GM19452 (cell line): ENCODE measurements at regions not wholly inside any gene's neighbourhood (a gene's known extent, or its start where the extent isn't known, plus 50 kb on each side); places are given as distances from the start of the nearest gene placed in this dataset.

ENCODE experiments used
- ATAC-seq: cut with Tn5 transposase; IDR thresholded peaks from one replicate; pipeline ENCODE4 v1.9.1; 2021; ENCODE audit not compliant: unreplicated experiment

DNA sequence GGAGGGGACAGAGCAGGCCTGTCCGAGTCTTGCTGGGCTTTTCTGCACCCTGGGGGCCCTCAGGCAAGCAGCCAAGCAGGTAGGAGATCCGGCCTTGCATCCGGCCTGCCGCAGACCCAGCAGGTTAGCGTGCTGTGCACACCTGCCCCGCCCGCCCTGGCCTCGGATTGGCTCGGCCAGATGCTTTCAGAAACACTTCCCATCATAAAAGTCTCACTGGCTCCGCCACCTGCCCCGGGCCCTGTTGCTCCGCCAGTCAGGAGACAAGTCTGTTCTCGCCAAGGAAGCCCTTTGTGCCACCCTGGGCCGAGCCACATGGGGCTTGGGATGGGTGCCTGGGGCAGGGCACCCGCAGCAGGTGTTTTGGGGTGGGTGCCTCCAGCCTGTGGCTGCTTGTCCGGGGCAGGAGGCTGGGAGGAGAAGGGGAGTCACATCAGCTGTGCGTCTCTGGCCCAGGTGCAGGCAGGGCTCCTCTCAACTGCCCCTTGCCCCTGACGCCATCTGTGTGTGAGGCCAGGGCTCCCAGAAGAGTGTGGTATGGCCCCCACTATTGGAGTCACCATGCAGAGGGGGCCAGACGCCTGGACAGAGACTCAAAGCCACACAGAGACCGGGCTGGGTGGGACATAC, 228.2 kb upstream of the GSE1 start:
- no peak for ATAC-seq

DNA sequence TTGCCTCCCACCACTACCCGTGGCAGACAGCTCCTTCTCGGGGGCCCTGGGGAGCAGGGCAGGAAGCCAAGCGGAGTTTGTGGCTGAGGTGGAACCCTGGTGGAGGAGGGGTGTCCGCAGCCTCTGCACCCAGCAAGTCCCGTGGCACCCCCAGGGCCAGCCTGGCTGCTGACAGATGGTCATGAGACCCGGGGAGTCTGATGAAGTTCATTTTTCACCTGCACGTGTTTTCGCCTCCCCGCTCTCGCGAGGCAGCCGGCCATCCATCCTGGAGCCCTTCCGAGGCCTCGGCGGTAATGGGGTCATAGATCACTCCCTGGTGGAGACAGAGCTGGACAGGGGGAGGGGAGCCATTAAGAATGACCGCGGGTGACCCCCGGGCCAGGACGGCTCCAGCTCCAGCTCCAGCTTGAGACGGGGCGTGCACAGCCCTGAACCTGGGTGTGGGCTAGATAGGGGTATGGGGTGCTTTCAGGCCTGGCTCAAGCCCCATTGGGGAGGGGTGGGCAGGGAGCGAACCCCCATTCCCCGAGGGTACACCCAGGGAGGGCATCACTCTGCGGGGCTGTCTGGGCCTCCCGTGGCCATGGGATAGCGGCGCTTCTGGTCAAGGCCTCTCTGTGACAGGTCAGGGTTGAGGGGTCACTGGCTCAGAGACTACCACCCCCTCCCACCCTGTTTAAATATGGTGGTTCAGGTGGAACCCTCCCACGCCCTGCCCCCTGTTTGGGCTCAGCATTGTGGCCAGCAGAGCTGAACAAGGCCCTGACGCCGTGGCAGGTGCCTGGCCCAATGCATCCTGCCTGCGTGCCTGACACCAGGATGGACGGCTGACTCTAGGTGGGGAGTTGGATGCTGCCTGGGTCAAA, 227.4 kb upstream of the GSE1 start:
- no peak for ATAC-seq

DNA sequence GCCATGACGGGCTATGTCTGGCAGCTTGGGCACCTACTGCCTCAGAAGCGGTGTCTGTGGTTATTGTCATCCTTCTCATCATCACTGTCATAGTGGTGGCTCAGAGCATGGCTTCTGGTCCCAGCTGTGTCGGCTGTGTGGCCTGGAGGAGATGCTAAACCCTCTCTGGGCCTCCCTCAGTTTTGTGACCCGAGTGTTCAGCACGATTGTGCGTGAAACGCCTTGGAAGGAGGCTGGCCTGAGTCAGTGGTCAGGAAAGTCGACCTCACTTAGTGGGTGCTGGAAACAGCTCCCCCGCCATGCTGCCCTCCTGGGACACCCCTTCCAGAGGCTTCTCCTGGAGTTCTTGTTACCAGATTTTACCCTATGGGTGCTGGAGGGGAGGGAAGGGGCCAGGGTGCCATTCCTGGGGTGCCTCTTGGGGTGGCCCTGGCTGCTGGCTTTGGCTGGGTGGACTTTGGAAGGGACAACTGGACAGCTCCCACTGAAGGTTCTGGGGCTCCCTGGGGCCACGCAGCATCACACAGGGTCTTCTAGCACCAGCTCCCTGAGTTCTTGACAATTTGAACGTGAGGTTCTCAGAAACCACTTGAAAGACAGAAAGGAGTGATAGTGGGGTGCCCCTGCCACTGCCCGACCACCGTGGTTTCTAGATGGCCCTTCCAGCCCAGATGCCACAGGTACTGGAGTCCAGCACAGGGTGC, 226.5 kb upstream of the GSE1 start:
- no peak for ATAC-seq

DNA sequence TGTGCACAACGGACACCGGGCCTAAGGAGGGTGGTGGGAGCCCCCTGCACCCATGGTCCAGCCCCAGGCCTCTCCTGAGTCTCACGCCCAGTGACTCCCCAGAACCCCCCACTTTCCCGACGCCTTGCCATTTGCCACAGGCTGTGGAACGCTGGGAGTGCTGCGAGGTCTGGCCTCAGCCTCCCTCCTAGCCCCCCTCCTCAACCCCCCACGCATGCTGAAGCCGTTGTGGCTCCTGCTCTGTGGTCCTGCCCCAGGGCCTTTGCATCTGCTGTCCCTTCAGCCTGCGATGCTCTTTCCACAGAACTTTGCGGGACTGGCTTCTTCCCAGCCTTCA, 226.0 kb upstream of the GSE1 start:
- ATAC-seq, result no peak

DNA sequence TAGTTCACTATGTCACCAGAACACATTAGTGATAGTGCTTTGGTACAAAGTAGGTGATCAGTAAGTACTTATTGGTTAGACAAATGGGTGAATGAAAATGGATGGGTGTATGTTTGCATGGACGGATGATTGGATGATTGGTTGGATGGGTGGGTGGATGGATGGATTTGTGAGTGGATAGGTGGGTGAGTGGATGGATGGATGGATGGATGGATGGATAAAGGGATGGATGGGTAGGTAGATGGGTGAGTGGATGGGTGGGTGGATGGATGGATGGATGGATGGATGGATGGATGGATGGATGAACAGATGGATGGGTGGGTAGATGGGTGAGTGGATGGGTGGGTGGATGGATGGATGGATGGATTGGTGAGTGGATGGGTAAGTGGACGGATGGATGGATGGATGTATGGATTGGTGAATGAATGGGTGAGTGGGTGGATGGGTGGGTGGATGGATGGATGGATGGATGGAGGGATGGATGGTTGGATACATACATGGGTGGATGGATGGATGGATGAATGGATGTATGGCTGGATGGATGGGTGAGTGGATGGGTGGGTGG, 225.3 kb upstream of the GSE1 start:
- ATAC-seq, result no peak

DNA sequence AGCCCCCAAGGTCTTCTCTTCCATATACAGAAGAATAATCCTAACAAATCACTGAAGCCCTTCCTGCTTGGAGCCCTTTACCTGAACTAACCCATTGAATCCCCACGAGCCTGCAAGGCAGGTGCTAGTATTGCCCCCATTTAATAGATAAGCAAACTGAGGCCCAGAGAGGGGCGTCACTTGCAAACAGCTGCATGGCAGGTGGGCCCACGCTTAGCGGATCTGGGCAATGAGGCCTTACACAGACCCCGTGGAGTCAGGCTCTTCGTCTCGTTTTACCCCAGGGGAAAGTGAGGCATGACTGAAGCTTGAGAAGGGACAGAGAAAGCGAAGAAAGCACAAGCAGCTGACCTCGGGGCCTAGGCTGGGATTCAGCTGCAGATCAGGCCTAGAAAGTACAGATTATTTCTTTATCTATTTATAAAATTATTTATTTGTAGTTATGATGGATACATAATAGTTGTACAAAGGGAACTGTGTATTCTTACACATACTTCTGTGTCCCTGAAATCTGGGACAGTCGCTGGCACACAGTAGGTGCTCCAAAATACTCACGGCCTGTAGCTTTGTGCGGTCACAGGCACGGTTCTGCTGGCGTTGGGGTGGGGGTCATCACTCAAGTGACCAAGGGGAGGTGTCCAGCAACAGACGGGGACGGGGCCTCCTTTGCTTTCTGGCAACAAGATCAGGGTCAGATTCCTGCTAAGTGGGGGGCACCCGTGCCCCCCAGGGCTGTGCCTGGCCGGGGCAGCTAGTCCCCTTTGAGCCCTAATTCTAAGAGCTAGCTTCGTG, 223.2 kb upstream of the GSE1 start:
- ATAC-seq, result no peak

DNA sequence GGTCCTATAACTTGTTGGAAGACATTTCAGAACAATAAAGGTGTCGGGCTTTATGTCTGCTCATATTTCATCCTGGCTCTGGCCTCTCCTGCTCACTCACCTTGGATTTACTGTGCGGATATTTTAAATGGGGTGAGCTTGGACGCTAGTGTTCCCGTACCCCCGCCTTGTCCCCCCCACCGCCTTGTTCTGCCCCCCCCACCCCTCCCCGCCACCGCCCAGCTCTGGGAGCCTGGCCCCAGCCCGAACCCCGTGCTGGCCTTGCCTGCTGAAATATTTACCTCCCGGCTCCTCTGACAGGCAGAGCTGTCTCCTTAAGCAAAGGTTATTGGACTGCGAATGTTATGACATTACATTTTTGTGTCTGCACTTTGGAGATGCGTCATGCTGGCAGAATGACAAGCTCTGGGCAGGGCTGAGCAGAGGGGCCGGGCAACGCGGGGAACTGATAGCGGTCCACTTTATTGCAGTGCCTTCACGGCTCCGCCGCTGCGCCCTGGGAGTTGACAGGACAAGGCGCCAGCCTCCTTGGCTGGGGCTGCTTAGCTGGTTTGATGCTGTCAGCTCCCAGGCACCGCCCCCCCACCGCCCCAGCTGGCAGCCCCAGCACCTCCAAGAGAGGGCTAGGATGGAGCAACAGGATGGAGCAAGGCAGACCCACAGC, 222.5 kb upstream of the GSE1 start:
- ATAC-seq, result no peak

DNA sequence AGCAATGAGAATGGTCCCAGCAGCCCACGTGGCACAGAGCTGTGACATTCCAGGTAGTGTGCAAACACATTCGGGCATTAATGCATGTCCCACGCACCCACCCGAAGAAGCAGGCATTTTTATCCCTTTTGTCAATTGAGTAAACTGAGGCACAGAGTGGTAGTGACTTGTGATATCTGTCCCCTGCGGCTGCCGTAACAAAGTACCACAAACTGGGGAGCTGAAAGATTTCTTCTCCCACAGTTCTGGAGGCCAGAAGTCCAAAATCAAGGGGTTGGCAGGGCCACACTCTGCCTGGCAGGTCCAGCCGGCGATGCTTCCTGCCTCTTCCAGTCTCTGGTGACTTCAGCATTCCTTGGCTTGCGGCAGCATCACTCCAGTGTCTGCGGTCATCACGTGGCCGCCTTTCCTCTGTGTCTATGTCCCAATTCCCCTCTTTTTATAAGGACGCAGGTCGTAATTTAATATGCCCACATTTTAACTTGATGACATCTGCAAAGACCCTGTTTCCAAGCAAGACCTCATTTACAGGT, 221.9 kb upstream of the GSE1 start:
- no peak for ATAC-seq

DNA sequence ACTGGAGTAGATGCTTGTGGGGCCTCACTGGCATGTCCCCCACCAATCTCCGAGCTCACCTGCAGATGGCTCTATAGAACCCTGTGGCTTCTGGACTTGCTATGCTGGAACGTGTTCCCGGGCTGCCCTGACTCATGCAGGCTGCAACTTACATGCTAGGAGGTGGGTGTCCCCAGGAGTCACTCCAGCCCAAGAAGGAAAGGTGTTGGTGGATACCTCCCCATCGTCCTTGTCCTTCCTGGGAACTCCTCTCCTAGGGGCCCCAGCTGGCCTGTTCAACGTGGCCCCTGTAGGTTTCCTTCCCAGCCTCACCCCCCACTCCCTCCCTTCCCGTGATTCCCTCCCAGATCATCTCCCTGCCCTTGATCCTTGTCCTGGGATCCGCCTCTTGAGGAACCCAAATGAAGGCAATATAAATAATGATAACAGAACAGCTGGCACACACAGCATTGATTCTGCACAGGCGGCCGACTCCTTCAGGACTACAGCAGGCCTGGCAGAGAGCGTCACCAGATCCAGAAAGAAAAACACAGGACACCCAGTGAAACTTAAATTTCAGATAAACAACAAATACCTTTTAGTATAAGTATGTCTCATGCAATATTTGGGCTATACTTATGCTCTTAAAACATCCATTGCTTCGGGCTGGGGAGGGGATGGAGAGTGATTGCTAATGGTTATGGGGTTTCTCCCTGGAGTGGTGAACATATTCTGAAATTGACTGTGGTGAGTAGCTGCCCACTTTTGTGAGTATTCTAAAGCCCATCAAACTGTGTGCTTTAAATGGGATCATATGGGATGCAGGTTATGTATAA, 221.1 kb upstream of the GSE1 start:
- ATAC-seq, result no peak

DNA sequence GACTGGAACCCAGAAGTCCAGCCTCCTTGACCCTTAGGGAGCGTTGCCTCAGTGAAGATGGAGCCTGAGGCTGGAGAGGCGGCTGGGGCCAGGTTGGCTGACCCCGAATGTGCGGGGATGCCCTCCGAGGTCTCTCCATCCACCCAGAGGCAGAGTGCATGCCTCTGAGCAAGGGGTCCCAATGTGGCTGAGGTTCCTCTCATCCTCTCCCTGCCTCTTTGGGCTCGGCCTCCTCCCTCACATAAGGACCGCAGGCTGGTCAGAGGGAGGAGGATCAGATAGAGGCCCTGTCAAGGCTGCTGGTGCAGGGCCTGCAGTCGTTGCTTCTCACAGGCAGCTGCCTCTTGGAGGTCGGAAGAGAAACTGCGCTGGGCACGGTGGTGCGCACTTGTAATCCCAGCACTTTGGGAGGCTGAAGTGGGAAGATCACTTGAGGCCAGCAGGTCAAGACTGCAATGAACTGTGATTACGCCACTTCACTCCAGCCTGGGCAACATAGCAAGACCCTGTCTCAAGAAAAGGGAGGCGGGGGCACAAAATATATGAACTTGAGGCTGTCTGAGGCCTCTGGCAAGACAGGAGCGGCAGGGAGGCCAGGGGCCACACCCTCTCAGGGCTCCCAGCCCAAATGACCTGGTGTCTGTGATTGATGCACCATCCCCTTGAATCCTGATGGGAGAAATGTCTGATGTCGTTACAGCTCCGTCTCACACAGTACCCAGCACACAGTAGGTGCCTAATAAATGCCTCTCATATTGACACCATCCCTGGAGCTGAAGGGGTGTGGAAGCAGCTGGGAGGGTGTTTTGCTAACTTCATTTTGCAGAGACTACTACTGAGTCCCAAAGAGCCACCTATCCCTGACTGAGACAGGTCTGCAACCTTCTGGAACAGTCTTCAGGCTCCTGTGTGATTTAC, 220.1 kb upstream of the GSE1 start:
- ATAC-seq, result no peak

DNA sequence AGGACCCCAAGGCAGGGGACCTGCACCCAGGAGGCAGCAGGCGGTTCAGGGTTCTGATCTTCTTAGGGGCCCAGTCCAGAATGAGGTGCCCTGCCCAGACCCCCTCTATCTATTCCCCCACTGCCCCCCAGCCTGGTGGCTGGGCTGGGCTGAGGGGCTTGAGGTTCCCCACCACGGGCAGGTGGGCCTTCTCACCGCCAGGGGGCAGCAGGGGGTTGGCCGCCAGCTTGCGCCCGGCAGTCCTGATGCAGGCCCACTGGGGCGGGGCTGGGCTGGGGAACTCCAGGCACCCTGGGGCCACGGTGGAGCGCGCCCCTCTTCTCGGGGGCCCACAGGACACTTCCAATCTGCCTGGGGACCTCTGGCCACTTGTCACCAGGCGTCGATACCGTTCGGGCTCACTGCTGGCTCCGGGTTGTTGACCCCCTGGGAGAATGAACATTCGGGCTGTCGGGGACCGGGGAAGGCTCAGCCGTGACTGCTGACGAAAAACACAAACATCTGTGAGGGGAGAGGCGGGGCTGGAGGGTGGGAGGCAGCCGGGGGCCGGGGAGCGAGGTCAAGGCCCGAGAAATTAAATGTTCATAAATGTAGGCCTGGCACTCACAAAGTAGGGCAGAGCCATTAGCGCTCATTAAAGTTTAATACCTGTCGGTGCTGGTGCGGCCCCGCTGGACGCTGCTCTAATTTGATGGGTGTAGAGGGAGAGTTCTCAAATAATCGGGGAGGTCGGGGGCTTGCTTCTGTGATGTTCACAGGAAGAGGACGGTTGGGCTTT, 219.3 kb upstream of the GSE1 start:
- ATAC-seq, result no peak

DNA sequence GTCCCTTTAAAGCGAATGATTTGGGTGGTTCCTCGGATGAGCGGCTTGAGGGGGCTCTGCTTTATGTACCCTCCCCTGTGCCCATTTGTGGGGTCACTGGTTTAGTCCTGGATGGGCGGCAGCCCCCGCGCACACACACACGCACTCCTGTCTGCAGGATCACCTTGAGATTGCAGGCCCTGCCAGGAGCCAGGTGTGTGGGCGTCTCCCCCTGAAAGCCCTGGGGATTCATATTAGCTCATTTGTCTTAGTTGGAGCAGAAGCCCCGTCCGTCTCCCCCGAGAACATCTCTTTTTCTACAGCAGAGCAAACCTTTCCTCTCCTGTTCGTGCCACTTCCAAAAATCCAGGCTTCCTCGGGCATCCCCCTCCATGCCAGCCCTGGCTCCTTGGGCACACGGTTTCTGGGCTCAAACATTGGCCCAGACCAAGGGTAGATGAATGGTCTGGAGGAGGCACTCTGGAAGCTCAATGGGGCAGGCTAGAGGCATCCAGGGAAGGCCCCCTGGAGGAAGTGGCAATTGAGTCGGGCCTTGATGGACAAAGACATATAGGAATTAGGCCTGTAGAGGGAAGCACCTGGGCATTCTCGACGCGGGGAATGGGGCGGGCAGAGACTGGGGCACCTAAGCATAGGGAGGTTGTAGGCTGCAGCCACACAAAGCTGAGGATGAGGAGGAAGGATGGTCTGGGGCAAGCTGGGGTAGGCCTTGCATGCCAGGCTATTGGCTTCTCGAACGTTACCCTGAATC, 218.5 kb upstream of the GSE1 start:
- ATAC-seq, result no peak

DNA sequence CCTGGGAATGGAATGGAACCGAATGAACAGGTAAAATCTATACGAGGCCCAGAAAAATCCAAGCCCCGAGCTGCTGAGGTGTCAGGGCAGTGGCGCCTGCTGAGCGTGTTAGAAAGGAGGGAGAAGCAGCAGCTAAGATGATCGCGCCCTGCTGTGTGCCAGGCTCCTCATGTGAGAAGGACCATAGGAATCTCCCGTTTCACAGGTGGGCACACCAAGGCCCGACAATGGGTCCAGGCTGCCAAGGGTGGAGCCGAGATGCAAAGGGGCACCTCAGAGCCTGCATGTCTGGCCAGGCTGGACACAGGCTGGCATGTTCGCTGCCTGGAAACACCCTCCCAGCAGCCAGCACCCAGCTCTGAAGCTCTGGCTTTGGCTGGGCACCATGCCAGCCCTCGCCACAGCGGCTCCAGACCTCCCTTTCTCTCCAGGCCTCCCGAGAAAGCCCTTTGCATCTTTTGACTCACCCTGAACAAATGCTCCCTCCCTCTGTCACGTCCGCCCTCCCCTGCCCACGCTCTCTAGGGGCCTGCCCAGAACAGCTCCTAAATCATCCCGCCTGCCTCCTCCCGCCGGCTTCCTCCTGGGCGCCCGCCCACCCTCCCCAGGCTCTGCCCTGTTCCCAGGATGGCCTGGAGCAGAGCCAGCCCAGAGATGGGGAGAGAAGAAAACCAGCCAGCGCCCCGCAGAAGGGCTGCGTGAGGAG, 217.8 kb upstream of the GSE1 start:
- ATAC-seq, result no peak

DNA sequence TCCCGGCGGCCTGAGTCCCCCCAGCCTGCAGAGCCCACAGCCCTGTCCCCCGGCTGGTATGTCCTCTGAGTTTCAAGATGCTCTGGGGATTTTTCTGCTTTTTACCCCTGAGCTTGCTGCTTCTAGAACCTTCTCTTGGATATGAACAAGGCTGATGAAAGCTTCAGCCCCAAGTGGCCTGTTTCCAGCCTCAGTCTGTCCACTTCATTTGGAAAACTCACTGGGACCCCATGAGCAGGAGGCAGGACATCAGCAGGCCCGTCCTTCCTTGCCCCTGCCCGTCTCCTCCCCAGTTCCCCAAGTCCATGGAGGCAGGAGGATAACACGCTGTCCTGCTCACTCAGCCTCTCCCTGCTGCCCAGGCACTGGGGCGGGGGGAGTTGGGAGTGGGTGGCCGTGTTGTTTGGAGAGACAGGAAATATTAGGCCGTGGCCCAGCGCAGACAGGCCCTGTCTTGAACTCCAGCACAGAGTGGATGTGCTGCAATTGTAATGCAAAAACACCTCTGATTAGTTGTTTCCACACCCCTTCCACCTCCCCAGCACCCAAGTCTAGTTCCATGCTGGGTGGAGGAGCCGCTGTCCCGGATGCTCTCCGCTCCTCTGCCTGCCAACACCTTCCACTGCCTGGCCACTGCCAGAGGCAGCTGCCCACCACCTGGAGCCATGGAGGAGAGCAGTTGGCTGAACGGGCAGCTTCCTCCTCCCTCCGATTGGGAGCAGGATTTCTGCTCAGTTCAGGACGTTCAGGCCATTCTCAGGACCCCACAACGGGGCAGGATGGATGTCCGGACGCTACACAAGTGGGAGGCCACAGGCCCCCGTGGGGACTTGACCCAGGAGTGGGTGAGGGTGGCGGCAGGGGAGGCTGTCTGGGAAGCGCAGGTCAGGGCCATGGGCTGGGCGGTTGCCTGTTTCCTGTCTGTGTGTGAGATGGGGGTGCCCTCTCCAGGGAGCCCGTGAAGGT, 216.9 kb upstream of the GSE1 start:
- no peak for ATAC-seq
